ENCODE measurements at regions not wholly inside any gene's neighbourhood (a gene's known extent, or its start where the extent isn't known, plus 50 kb on each side); places are given as distances from the start of the nearest gene placed in this dataset.

DNA sequence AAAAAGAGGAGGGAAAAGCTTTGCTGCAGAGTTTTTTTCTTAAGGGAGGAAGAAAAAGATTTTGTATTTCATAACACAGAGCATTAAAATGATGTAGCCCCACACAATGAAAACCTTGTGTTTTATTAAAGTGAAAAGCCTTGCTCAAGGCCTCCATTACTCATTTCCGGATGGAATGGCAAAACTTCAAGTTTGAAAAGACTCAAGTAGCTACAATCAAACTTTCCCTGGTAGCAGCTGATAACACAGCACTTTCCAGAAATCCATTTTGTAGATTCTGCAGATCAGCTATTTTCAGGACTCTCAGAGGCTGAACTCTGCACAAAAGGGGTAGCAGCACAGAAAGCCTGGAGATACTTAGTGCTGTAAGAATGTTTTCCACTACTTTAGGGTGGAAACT lies 374.8 kb downstream of the NFIB start:
- ATAC-seq (ENCODE audit: insufficient number of reproducible peaks, low FRiP score, low read depth) = peak; percentile 63
- Histone ChIP-seq H3K27me3 (replicated peaks; ENCODE audit: insufficient read depth) (no peaks in the 10 kb centered on the region), H3K4me1 (ENCODE audit: control insufficient read depth in 1 of 2, low read depth in 2 of 2) (peaks cover 0 to 20% of the 10 kb centered on the region in 2 donors), H3K36me3 (no peaks in the 10 kb centered on the region), H3K9me3 (no peaks in the 10 kb centered on the region), H3K4me3 (no peak overlapping the region), H3K27ac (peak overlapping the region in 1 of 2 donors; percentile 39)
- TF ChIP-seq, protein P1, sequence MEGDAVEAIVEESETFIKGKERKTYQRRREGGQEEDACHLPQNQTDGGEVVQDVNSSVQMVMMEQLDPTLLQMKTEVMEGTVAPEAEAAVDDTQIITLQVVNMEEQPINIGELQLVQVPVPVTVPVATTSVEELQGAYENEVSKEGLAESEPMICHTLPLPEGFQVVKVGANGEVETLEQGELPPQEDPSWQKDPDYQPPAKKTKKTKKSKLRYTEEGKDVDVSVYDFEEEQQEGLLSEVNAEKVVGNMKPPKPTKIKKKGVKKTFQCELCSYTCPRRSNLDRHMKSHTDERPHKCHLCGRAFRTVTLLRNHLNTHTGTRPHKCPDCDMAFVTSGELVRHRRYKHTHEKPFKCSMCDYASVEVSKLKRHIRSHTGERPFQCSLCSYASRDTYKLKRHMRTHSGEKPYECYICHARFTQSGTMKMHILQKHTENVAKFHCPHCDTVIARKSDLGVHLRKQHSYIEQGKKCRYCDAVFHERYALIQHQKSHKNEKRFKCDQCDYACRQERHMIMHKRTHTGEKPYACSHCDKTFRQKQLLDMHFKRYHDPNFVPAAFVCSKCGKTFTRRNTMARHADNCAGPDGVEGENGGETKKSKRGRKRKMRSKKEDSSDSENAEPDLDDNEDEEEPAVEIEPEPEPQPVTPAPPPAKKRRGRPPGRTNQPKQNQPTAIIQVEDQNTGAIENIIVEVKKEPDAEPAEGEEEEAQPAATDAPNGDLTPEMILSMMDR (IDR thresholded peaks at IDR 0.05) = no peak
- DNase-seq (ENCODE audit: low spot score) = no peak

DNA sequence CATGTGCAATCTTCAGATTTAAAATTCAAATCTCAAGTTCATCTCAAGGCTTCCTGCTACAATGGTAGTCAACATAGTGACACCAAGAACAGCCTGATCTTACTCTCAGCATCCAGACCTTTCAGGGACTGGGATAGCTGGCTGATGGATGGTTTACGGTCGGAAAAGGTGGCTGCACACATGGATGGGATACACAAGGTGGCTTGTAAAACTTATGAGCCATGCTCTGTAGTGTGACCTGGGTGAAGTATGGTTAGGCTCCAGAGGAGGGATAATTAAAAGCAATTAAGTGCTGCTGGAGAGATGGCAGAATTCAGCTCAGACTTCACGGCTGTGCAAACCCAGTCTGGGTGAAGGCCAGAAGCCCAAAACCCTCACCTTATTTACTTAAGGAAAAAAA lies 379.5 kb downstream of the NFIB start:
- Histone ChIP-seq H3K27ac (no peak overlapping the region), H3K9me3 (no peaks in the 10 kb centered on the region), H3K36me3 (no peaks in the 10 kb centered on the region), H3K4me1 (ENCODE audit: control insufficient read depth in 1 of 2, low read depth in 2 of 2) (peaks cover 0 to 14% of the 10 kb centered on the region in 2 donors), H3K4me3 (no peak overlapping the region), H3K27me3 (replicated peaks; ENCODE audit: insufficient read depth) (no peaks in the 10 kb centered on the region)
- DNase-seq (ENCODE audit: low spot score) (no peak), ATAC-seq (ENCODE audit: insufficient number of reproducible peaks, low FRiP score, low read depth) (no peak)
- TF ChIP-seq, protein P1 (IDR thresholded peaks at IDR 0.05) = no peak

DNA sequence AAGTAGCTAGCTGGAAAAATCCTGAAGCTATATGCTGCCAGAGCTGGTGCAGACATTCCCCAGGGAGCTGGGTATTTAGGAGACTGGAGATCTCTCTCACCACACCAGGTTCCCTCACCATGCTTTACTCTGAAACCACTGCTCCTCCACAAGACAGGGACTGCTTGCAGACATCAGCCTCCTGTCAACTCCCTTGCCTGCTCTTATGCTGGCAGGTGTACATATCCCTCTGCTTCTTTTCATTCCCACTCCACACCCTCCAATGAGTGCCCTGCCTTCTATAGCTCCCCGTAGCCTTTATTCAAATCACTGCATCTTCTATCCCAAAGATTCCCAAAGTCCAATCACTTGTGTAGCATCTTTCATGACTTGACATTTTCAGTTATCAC lies 380.7 kb downstream of the NFIB start:
- TF ChIP-seq, protein P1 (IDR thresholded peaks at IDR 0.05) = no peak
- peaks cover 0 to 3% of the 10 kb centered on the region in 2 donors for H3K4me1 ChIP-seq (ENCODE audit: control insufficient read depth in 1 of 2, low read depth in 2 of 2)
- no peak overlapping the region for H3K4me3 ChIP-seq
- ATAC-seq (ENCODE audit: insufficient number of reproducible peaks, low FRiP score, low read depth) (no peak), DNase-seq (ENCODE audit: low spot score) (no peak)
- H3K27me3 ChIP-seq (replicated peaks; ENCODE audit: insufficient read depth) = no peaks in the 10 kb centered on the region
- H3K27ac ChIP-seq = no peak overlapping the region
- no peaks in the 10 kb centered on the region for H3K36me3 ChIP-seq
- no peaks in the 10 kb centered on the region for H3K9me3 ChIP-seq

DNA sequence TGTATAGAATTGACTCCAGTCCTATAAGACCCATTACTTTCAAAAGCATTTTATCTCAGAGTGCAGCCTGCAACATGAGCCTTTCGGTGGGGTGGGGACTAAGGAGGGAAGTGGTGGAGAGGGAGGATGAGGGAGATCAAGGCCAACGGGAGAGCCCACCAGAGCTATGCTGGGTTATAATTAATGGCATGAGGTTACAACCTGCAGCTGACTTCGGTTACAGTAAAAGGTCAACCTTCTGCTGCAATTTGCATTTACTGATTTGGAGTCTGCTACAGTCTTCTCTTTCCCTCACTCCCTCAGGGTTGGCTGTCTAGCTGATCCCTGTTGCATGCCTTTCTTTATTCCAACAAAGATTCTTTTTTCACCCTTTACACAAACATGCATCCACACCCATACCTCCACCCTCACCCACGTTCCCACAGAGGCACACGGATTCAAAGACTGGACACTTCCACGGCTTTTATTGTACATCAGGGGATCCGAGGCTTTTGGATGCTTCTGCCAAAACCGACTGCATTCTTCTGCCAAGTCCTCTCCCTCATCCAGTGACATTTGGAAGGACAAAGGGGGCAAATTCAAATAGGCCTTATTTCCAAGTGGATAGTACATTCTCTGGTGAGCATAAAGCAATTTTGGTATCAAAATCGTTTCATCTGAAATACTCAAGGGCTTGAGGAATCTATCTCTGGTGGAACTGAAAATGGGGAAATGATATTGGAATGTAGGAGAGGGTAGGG lies 381.2 kb downstream of the NFIB start:
- DNase-seq (ENCODE audit: low spot score) = no peak
- Histone ChIP-seq H3K4me3 (no peak overlapping the region), H3K9me3 (no peaks in the 10 kb centered on the region), H3K4me1 (ENCODE audit: control insufficient read depth in 1 of 2, low read depth in 2 of 2) (no peaks in the 10 kb centered on the region), H3K27me3 (replicated peaks; ENCODE audit: insufficient read depth) (no peaks in the 10 kb centered on the region), H3K27ac (no peak overlapping the region), H3K36me3 (no peaks in the 10 kb centered on the region)
- no peak for ATAC-seq (ENCODE audit: insufficient number of reproducible peaks, low FRiP score, low read depth)
- TF ChIP-seq, protein P1 (IDR thresholded peaks at IDR 0.05) = no peak

DNA sequence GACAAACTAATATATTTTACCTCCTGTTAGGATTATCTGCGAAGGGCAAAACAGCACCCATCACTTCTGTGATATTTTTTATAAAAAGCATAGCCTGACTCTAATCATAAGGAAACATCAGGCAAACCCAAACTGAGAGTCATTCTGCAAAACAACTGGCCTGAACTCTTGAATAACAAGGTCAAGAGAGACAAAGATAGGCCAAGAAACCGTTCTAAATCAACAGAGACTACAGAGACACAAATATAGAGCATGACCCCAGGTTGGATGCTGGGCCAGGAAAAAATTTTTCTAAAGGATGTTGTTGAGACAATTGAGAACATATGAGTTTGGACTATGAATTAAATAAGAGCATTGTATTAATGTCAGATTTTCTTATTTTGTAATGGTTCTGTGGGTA lies 384.9 kb downstream of the NFIB start:
- Histone ChIP-seq H3K27me3 (replicated peaks; ENCODE audit: insufficient read depth) (no peaks in the 10 kb centered on the region), H3K4me3 (no peak overlapping the region), H3K36me3 (no peaks in the 10 kb centered on the region), H3K27ac (no peak overlapping the region), H3K4me1 (ENCODE audit: control insufficient read depth in 1 of 2, low read depth in 2 of 2) (no peaks in the 10 kb centered on the region), H3K9me3 (no peaks in the 10 kb centered on the region)
- TF ChIP-seq, protein P1 (IDR thresholded peaks at IDR 0.05) = no peak
- ATAC-seq (ENCODE audit: insufficient number of reproducible peaks, low FRiP score, low read depth) (no peak), DNase-seq (ENCODE audit: low spot score) (no peak)

All from thoracic aorta (tissue), 2 donors.